Ishikawa (cell line): ENCODE measurements at regions not wholly inside any gene's neighbourhood (a gene's known extent, or its start where the extent isn't known, plus 50 kb on each side); places are given as distances from the start of the nearest gene placed in this dataset.

Experiments
- CEBPB ChIP-seq: IDR thresholded peaks from 2 replicates; pipeline ENCODE4 v1.6.1; 2012
- TAF1 ChIP-seq: IDR thresholded peaks from 2 replicates; pipeline ENCODE4 v1.6.1; 2012; ENCODE audit warnings: low read depth, mild to moderate bottlenecking
- USF1 ChIP-seq: IDR thresholded peaks from 2 replicates; pipeline ENCODE4 v1.6.1; 2012

DNA sequence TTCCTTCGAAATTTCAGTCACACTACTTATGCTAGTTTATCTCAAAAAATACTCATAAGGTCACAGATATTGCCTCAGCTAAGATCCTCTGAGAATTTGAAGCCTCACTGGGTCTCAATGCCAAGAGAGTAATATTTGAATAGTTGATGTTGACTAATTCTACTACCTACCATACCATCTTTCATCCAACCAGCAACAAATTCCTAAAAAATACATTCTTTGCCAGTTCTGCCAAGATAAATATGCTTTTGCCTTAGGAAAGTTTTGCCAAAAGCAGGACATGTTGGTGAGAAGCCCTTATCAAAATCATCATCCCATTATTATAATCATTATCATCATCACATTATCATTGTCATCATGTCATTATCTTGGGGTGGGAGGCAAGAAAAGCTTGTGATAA lies 544.6 kb upstream of the ZEB2 start:
- TF ChIP-seq CEBPB, result no peak
- TF ChIP-seq USF1, result no peak
- no peak for TF ChIP-seq TAF1
